Tibial artery (tissue), 4 donors: ENCODE measurements at regions not wholly inside any gene's neighbourhood (a gene's known extent, or its start where the extent isn't known, plus 50 kb on each side); places are given as distances from the start of the nearest gene placed in this dataset.

Source experiments
- DNase-seq, 2 donors: peaks; one replicate each; pipeline ENCODE4 v3.0.0-alpha.2; 2019
- H3K27ac ChIP-seq, 2 donors: fragments of 200-600 bp; sonication (generic) in 1 of 2; 1 replicate in 1 of 2; 2 replicates in 1 of 2; pipeline ENCODE4 v1.5.1; 2018 to 2019; ENCODE audit warnings: mild to moderate bottlenecking in 1 of 2
- H3K27me3 ChIP-seq, 2 donors: fragments of 200-600 bp; sonication (generic) in 1 of 2; one replicate each; pipeline versions ENCODE4 v1.5.1 to v1.6.0; 2016 to 2019
- H3K36me3 ChIP-seq, 3 donors: fragments of 200-600 bp; sonication (generic) in 2 of 3; one replicate each; pipeline ENCODE4 v1.5.1; 2016 to 2019; ENCODE audit warnings: mild to moderate bottlenecking in 2 of 3
- H3K4me1 ChIP-seq, 4 donors: fragments of 200-600 bp; sonication (generic) in 2 of 4; 1 replicate in 3 of 4; 2 replicates in 1 of 4; pipeline ENCODE4 v1.5.1; 2016 to 2019
- H3K4me3 ChIP-seq, 2 donors: fragments of 200-600 bp; sonication (generic) in 1 of 2; 1 replicate in 1 of 2; 2 replicates in 1 of 2; pipeline ENCODE4 v1.5.1; 2018 to 2019; ENCODE audit warnings: mild to moderate bottlenecking in 2 of 2
- H3K9me3 ChIP-seq, 3 donors: fragments of 200-600 bp; sonication (generic) in 1 of 3; one replicate each; pipeline ENCODE4 v1.5.1; 2016 to 2019
- CTCF ChIP-seq, 2 experiments: fragments of 200-600 bp in 1 of 2; fragments of 450-650 bp in 1 of 2; IDR thresholded peaks; one replicate each; pipeline ENCODE4 v1.5.1; 2017 to 2019; ENCODE audit warnings: antibody characterized with exemption in 2 of 2, mild to moderate bottlenecking in 1 of 2, moderate library complexity in 1 of 2
- intact Hi-C: fragments of 100-400 bp; cut with DNase I; formaldehyde crosslinking; loops from one replicate; pipeline ENCODE4 v1.15.0; 2023; ENCODE audit warnings: low total_unique reads

GRCh38 chr16:88282564-88283395 lies 100.0 kb upstream of the ZNF469 start:
- Histone ChIP-seq H3K27ac (no peak overlapping the region), H3K9me3 (peaks cover 0 to 16% (median 13%) of the 10 kb centered on the region in 3 donors)
- intact Hi-C loops: no loop called here

GRCh38 chr16:88283596-88283995 lies 99.2 kb upstream of the ZNF469 start:
- no peaks in the 10 kb centered on the region for H3K27me3 ChIP-seq
- H3K36me3 ChIP-seq: no peaks in the 10 kb centered on the region
- no peak for TF ChIP-seq CTCF (IDR thresholded peaks at IDR 0.05)
- no peaks in the 10 kb centered on the region for H3K4me1 ChIP-seq
- intact Hi-C loops: no loop called here
- H3K4me3 ChIP-seq: no peak overlapping the region
- H3K9me3 ChIP-seq: peaks cover 0 to 18% (median 13%) of the 10 kb centered on the region in 3 donors
- no peak overlapping the region for H3K27ac ChIP-seq
- DNase-seq: no peak

More at GRCh38 chr16:88282564-88283395, 100.0 kb upstream of the ZNF469 start:
- H3K4me1 ChIP-seq: no peaks in the 10 kb centered on the region
- TF ChIP-seq CTCF (IDR thresholded peaks at IDR 0.05): no peak
- no peak overlapping the region for H3K4me3 ChIP-seq
- H3K36me3 ChIP-seq: no peaks in the 10 kb centered on the region
- H3K27me3 ChIP-seq: no peaks in the 10 kb centered on the region
- no peak for DNase-seq

- DNase-seq: no peak
- no peak for TF ChIP-seq CTCF (IDR thresholded peaks at IDR 0.05)
- no peak overlapping the region for H3K27ac ChIP-seq
- no peaks in the 10 kb centered on the region for H3K4me1 ChIP-seq
- no peaks in the 10 kb centered on the region for H3K27me3 ChIP-seq
- intact Hi-C loops: no loop called here
- H3K4me3 ChIP-seq: no peak overlapping the region
- no peaks in the 10 kb centered on the region for H3K36me3 ChIP-seq
- H3K9me3 ChIP-seq: peaks cover 0 to 18% (median 13%) of the 10 kb centered on the region in 3 donors
Observed at GRCh38 chr16:88284101-88284500, 98.7 kb upstream of the ZNF469 start.

- Histone ChIP-seq H3K36me3 (no peaks in the 10 kb centered on the region), H3K9me3 (peaks cover 0 to 18% (median 13%) of the 10 kb centered on the region in 3 donors), H3K4me1 (no peaks in the 10 kb centered on the region), H3K4me3 (no peak overlapping the region), H3K27ac (no peak overlapping the region), H3K27me3 (no peaks in the 10 kb centered on the region)
- intact Hi-C loops: no loop called here
- TF ChIP-seq CTCF (IDR thresholded peaks at IDR 0.05): no peak
- DNase-seq: no peak
Observed at GRCh38 chr16:88284626-88285513, 97.9 kb upstream of the ZNF469 start.

- TF ChIP-seq CTCF (IDR thresholded peaks at IDR 0.05): no peak
- no peak for DNase-seq
Observed at GRCh38 chr16:88285514-88285822, 97.3 kb upstream of the ZNF469 start.

More at GRCh38 chr16:88285514-88285822, 97.3 kb upstream of the ZNF469 start:
- Histone ChIP-seq H3K9me3 (peaks cover 0 to 18% (median 13%) of the 10 kb centered on the region in 3 donors), H3K4me3 (no peak overlapping the region), H3K27ac (no peak overlapping the region), H3K36me3 (no peaks in the 10 kb centered on the region), H3K4me1 (no peaks in the 10 kb centered on the region), H3K27me3 (no peaks in the 10 kb centered on the region)
- intact Hi-C loops: no loop called here
